ENCODE measurements at regions not wholly inside any gene's neighbourhood (a gene's known extent, or its start where the extent isn't known, plus 50 kb on each side); places are given as distances from the start of the nearest gene placed in this dataset.

DNA sequence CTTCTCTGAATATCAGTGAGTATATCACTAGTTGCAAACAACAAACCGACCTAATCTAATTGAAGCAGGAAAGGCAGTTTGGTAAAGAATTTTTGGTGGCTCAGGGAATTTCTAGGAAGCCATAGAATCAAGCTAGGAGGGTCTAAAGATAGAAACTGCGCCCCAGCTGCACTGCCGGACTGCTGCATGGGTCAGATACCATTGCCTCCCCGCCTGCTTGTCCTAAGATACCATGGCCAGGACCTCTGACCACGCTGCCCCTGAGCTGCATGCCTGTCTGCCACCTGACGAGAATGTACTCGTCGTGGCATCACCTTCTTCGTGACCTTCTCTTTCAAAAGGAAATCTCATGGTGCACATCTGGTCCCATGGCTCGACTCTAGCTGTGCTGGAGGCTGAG lies 439.0 kb downstream of the ZSWIM6 start:
- no peak overlapping the region for H3K27ac ChIP-seq (ENCODE audit: low read depth, low read length)
- H3K4me1 ChIP-seq (ENCODE audit: insufficient read depth, low read length), result no peaks in the 10 kb centered on the region
- no peaks in the 10 kb centered on the region for H3K27me3 ChIP-seq (ENCODE audit: insufficient read depth, low read length)
- H3K4me3 ChIP-seq (ENCODE audit: low read length), result no peak overlapping the region
- H3K36me3 ChIP-seq (ENCODE audit: insufficient read depth, low read length), result no peaks in the 10 kb centered on the region
- WGBS, result 94% methylated on average over 10 of the region's 10 CpGs
- no peaks in the 10 kb centered on the region for H3K9me3 ChIP-seq (ENCODE audit: insufficient read depth, low read depth, low read length)
- no peak overlapping the region for H3K9ac ChIP-seq (ENCODE audit: low read depth, low read length)

GRCh38 chr5:61771808-61772207 lies 439.8 kb downstream of the ZSWIM6 start:
- no peak overlapping the region for H3K9ac ChIP-seq (ENCODE audit: low read depth, low read length)
- no peak overlapping the region for H3K27ac ChIP-seq (ENCODE audit: low read depth, low read length)
- H3K36me3 ChIP-seq (ENCODE audit: insufficient read depth, low read length), result no peaks in the 10 kb centered on the region
- no peaks in the 10 kb centered on the region for H3K4me1 ChIP-seq (ENCODE audit: insufficient read depth, low read length)
- H3K9me3 ChIP-seq (ENCODE audit: insufficient read depth, low read depth, low read length), result no peaks in the 10 kb centered on the region
- no peak overlapping the region for H3K4me3 ChIP-seq (ENCODE audit: low read length)
- no peaks in the 10 kb centered on the region for H3K27me3 ChIP-seq (ENCODE audit: insufficient read depth, low read length)

DNA sequence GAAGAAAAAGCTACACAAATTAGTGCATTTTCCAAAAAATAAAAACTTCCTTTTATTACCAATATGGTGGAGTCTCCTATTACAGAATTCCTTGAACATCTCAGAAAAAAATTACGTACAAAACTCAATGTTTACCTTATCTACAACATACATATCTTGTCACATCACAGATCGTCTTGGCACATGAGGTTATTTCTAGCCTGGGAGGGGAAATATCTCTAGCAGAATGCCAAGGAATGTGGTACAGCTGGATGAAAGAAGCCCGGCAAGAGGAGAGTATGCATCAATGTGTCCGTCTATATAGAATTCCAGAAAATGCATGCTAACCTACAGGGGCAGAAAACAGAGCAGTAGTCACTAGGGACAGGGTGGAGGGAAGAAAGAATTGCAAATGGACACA lies 443.8 kb downstream of the ZSWIM6 start:
- Histone ChIP-seq H3K27me3 (ENCODE audit: insufficient read depth, low read length) (no peaks in the 10 kb centered on the region), H3K9ac (ENCODE audit: low read depth, low read length) (no peak overlapping the region), H3K27ac (ENCODE audit: low read depth, low read length) (no peak overlapping the region), H3K4me1 (ENCODE audit: insufficient read depth, low read length) (no peaks in the 10 kb centered on the region), H3K36me3 (ENCODE audit: insufficient read depth, low read length) (no peaks in the 10 kb centered on the region), H3K4me3 (ENCODE audit: low read length) (no peak overlapping the region), H3K9me3 (ENCODE audit: insufficient read depth, low read depth, low read length) (no peaks in the 10 kb centered on the region)
- 96% methylated on average over 4 of the region's 4 CpGs for WGBS

- Histone ChIP-seq H3K4me1 (ENCODE audit: insufficient read depth, low read length) (no peaks in the 10 kb centered on the region), H3K27me3 (ENCODE audit: insufficient read depth, low read length) (no peaks in the 10 kb centered on the region), H3K9me3 (ENCODE audit: insufficient read depth, low read depth, low read length) (no peaks in the 10 kb centered on the region), H3K27ac (ENCODE audit: low read depth, low read length) (no peak overlapping the region), H3K9ac (ENCODE audit: low read depth, low read length) (no peak overlapping the region), H3K36me3 (ENCODE audit: insufficient read depth, low read length) (no peaks in the 10 kb centered on the region), H3K4me3 (ENCODE audit: low read length) (no peak overlapping the region)
- 95% methylated on average over 6 of the region's 6 CpGs for WGBS
Measured at GRCh38 chr5:61777292-61777691, 445.2 kb downstream of the ZSWIM6 start.

- Histone ChIP-seq H3K4me3 (ENCODE audit: low read length) (no peak overlapping the region), H3K9me3 (ENCODE audit: insufficient read depth, low read depth, low read length) (no peaks in the 10 kb centered on the region), H3K27ac (ENCODE audit: low read depth, low read length) (no peak overlapping the region), H3K36me3 (ENCODE audit: insufficient read depth, low read length) (no peaks in the 10 kb centered on the region), H3K9ac (ENCODE audit: low read depth, low read length) (no peak overlapping the region), H3K27me3 (ENCODE audit: insufficient read depth, low read length) (no peaks in the 10 kb centered on the region), H3K4me1 (ENCODE audit: insufficient read depth, low read length) (peaks cover 3% of the 10 kb centered on the region; the same call in 1 of the 2 replicates)
- 86% methylated on average over 2 of the region's 2 CpGs for WGBS
Measured at GRCh38 chr5:61779743-61780142, 447.7 kb downstream of the ZSWIM6 start.

DNA sequence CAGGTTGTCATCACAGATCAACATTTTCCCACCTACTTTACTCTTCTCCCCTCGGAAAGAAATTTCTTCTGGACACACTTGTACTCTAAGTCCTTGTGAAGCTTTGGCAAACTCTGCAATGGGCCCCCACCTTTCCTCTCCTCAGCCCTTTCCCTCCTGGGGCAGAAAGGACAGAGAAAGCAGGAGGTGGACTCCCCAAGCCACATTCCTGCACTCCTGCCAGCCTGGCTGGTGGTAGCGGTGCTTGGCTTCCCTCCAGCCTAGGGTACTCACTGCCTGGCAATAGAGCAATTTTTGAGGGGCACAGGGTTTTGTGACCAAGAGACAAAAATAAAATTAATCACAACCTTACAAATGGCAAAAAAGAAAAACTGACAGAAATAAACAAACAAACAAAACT lies 451.4 kb downstream of the ZSWIM6 start:
- H3K9ac ChIP-seq (ENCODE audit: low read depth, low read length), result no peak overlapping the region

GRCh38 chr5:61784341-61784740 lies 452.3 kb downstream of the ZSWIM6 start:
- 90% methylated on average over 6 of the region's 6 CpGs for WGBS
- Histone ChIP-seq H3K4me1 (ENCODE audit: insufficient read depth, low read length) (peaks cover 3% of the 10 kb centered on the region; the same call in 1 of the 2 replicates), H3K27me3 (ENCODE audit: insufficient read depth, low read length) (no peaks in the 10 kb centered on the region), H3K36me3 (ENCODE audit: insufficient read depth, low read length) (no peaks in the 10 kb centered on the region), H3K4me3 (ENCODE audit: low read length) (no peak overlapping the region), H3K27ac (ENCODE audit: low read depth, low read length) (no peak overlapping the region), H3K9me3 (ENCODE audit: insufficient read depth, low read depth, low read length) (no peaks in the 10 kb centered on the region), H3K9ac (ENCODE audit: low read depth, low read length) (no peak overlapping the region)

More for the DNA sequence above, 451.4 kb downstream of the ZSWIM6 start:
- Histone ChIP-seq H3K9me3 (ENCODE audit: insufficient read depth, low read depth, low read length) (no peaks in the 10 kb centered on the region), H3K27ac (ENCODE audit: low read depth, low read length) (no peak overlapping the region), H3K36me3 (ENCODE audit: insufficient read depth, low read length) (no peaks in the 10 kb centered on the region), H3K4me3 (ENCODE audit: low read length) (no peak overlapping the region), H3K4me1 (ENCODE audit: insufficient read depth, low read length) (peaks cover 3% of the 10 kb centered on the region; the same call in 1 of the 2 replicates), H3K27me3 (ENCODE audit: insufficient read depth, low read length) (no peaks in the 10 kb centered on the region)
- 96% methylated on average over 2 of the region's 2 CpGs for WGBS

- no peaks in the 10 kb centered on the region for H3K27me3 ChIP-seq (ENCODE audit: insufficient read depth, low read length)
- 85% methylated on average over 2 of the region's 2 CpGs for WGBS
- H3K27ac ChIP-seq (ENCODE audit: low read depth, low read length), result no peak overlapping the region
- no peak overlapping the region for H3K4me3 ChIP-seq (ENCODE audit: low read length)
- no peak overlapping the region for H3K9ac ChIP-seq (ENCODE audit: low read depth, low read length)
- no peaks in the 10 kb centered on the region for H3K36me3 ChIP-seq (ENCODE audit: insufficient read depth, low read length)
- no peaks in the 10 kb centered on the region for H3K9me3 ChIP-seq (ENCODE audit: insufficient read depth, low read depth, low read length)
- H3K4me1 ChIP-seq (ENCODE audit: insufficient read depth, low read length), result no peaks in the 10 kb centered on the region
Measured at GRCh38 chr5:61788548-61788947, 456.5 kb downstream of the ZSWIM6 start.

GRCh38 chr5:61790007-61790406 lies 457.9 kb downstream of the ZSWIM6 start:
- Histone ChIP-seq H3K4me1 (ENCODE audit: insufficient read depth, low read length) (no peaks in the 10 kb centered on the region), H3K36me3 (ENCODE audit: insufficient read depth, low read length) (no peaks in the 10 kb centered on the region), H3K4me3 (ENCODE audit: low read length) (no peak overlapping the region), H3K9ac (ENCODE audit: low read depth, low read length) (no peak overlapping the region), H3K27ac (ENCODE audit: low read depth, low read length) (no peak overlapping the region), H3K9me3 (ENCODE audit: insufficient read depth, low read depth, low read length) (no peaks in the 10 kb centered on the region), H3K27me3 (ENCODE audit: insufficient read depth, low read length) (no peaks in the 10 kb centered on the region)

GRCh38 chr5:61790678-61791077 lies 458.6 kb downstream of the ZSWIM6 start:
- no peaks in the 10 kb centered on the region for H3K9me3 ChIP-seq (ENCODE audit: insufficient read depth, low read depth, low read length)
- no peak overlapping the region for H3K4me3 ChIP-seq (ENCODE audit: low read length)
- WGBS, result 90% methylated on average over 2 of the region's 2 CpGs
- H3K27me3 ChIP-seq (ENCODE audit: insufficient read depth, low read length), result no peaks in the 10 kb centered on the region
- no peak overlapping the region for H3K27ac ChIP-seq (ENCODE audit: low read depth, low read length)
- no peaks in the 10 kb centered on the region for H3K4me1 ChIP-seq (ENCODE audit: insufficient read depth, low read length)
- H3K9ac ChIP-seq (ENCODE audit: low read depth, low read length), result no peak overlapping the region
- no peaks in the 10 kb centered on the region for H3K36me3 ChIP-seq (ENCODE audit: insufficient read depth, low read length)

DNA sequence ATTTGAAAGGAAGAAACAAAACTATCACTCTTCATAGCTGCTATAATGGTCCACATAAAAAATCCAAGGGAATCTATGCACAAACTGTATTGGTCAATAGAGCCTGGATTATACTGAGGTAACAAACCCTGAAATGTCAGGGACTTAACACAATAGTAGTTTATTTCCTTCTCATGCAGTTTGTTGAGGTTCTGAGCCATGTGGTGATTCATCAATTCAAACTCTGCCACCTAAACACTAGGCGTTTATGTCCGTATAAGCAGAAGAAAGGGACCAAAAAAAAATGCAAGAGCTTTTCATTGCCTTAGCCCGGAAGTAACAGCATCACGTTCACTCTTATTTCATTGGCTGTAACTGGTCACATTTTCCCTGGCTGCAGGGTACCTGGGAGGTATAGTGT lies 464.7 kb downstream of the ZSWIM6 start:
- Histone ChIP-seq H3K36me3 (ENCODE audit: insufficient read depth, low read length) (no peaks in the 10 kb centered on the region), H3K27me3 (ENCODE audit: insufficient read depth, low read length) (no peaks in the 10 kb centered on the region), H3K4me3 (ENCODE audit: low read length) (no peak overlapping the region), H3K9me3 (ENCODE audit: insufficient read depth, low read depth, low read length) (no peaks in the 10 kb centered on the region), H3K9ac (ENCODE audit: low read depth, low read length) (no peak overlapping the region), H3K27ac (ENCODE audit: low read depth, low read length) (no peak overlapping the region), H3K4me1 (ENCODE audit: insufficient read depth, low read length) (no peaks in the 10 kb centered on the region)
- WGBS, result 96% methylated on average over 4 of the region's 4 CpGs

GRCh38 chr5:61800450-61800849 lies 468.4 kb downstream of the ZSWIM6 start:
- no peaks in the 10 kb centered on the region for H3K36me3 ChIP-seq (ENCODE audit: insufficient read depth, low read length)
- H3K27ac ChIP-seq (ENCODE audit: low read depth, low read length), result no peak overlapping the region
- H3K9me3 ChIP-seq (ENCODE audit: insufficient read depth, low read depth, low read length), result no peaks in the 10 kb centered on the region
- H3K9ac ChIP-seq (ENCODE audit: low read depth, low read length), result no peak overlapping the region
- no peaks in the 10 kb centered on the region for H3K4me1 ChIP-seq (ENCODE audit: insufficient read depth, low read length)
- no peaks in the 10 kb centered on the region for H3K27me3 ChIP-seq (ENCODE audit: insufficient read depth, low read length)
- no peak overlapping the region for H3K4me3 ChIP-seq (ENCODE audit: low read length)
- 93% methylated on average over 4 of the region's 4 CpGs for whole genome bisulfite sequencing
